GM23338 (cell line): ENCODE measurements at regions not wholly inside any gene's neighbourhood (a gene's known extent, or its start where the extent isn't known, plus 50 kb on each side); places are given as distances from the start of the nearest gene placed in this dataset.

Source experiments
- CREB1 ChIP-seq: fragments of 250-450 bp; sonication (Bioruptor Pico); IDR thresholded peaks from 2 replicates; pipeline ENCODE4 v1.5.0; 2020; ENCODE audit warnings: low read depth, mild to moderate bottlenecking, moderate library complexity
- EZH2 ChIP-seq: fragments of 200-600 bp; sonication (generic); IDR thresholded peaks from one replicate; pipeline ENCODE4 v1.8.0; 2017; ENCODE audit warnings: antibody characterized with exemption, mild to moderate bottlenecking, low read depth; ENCODE audit not compliant: unreplicated experiment
- EZH2phosphoT487 ChIP-seq: fragments of 200-600 bp; sonication (generic); IDR thresholded peaks from one replicate; pipeline ENCODE4 v1.8.1; 2018; ENCODE audit warnings: antibody characterized with exemption; ENCODE audit not compliant: unreplicated experiment
- JUNB ChIP-seq: IDR thresholded peaks from one replicate; pipeline ENCODE4 v1.6.1; 2016; ENCODE audit warnings: antibody characterized with exemption; ENCODE audit not compliant: unreplicated experiment
- POLR2AphosphoS5 ChIP-seq: IDR thresholded peaks from 2 replicates; pipeline ENCODE4 v1.6.1; 2016; ENCODE audit warnings: antibody characterized with exemption, low read depth
- STAT1 ChIP-seq: IDR thresholded peaks from one replicate; pipeline ENCODE4 v1.6.1; 2016; ENCODE audit warnings: antibody characterized with exemption; ENCODE audit not compliant: unreplicated experiment
- ZNF114 ChIP-seq: fragments of 250-450 bp; sonication (Bioruptor Pico); IDR thresholded peaks from 2 replicates; pipeline ENCODE4 v1.5.0; 2020; ENCODE audit warnings: mild to moderate bottlenecking, moderate library complexity
- ZNF331 ChIP-seq: fragments of 250-450 bp; sonication (Bioruptor Pico); IDR thresholded peaks from 2 replicates; pipeline ENCODE4 v1.5.0; 2020; ENCODE audit warnings: low read depth, mild to moderate bottlenecking, moderate library complexity
- TF ChIP-seq, protein P1 (sequence below), 2 experiments: fragments of 200-600 bp in 1 of 2; sonication (generic) in 1 of 2; conservative IDR thresholded peaks; 2 replicates each; pipeline versions ENCODE4 v1.5.1 to v1.6.1; 2016 to 2017; ENCODE audit warnings: antibody characterized with exemption in 2 of 2, low read depth in 2 of 2, mild to moderate bottlenecking in 2 of 2, moderate library complexity in 1 of 2
- TF ChIP-seq, protein P2 (sequence below): IDR thresholded peaks from one replicate; pipeline ENCODE4 v1.6.1; 2018; ENCODE audit warnings: antibody characterized with exemption; ENCODE audit not compliant: unreplicated experiment
- TF ChIP-seq, protein P3 (sequence below): fragments of 250-450 bp; sonication (Bioruptor Pico); IDR thresholded peaks from 2 replicates; pipeline ENCODE4 v1.5.0; 2020; ENCODE audit warnings: mild to moderate bottlenecking, moderate library complexity

DNA sequence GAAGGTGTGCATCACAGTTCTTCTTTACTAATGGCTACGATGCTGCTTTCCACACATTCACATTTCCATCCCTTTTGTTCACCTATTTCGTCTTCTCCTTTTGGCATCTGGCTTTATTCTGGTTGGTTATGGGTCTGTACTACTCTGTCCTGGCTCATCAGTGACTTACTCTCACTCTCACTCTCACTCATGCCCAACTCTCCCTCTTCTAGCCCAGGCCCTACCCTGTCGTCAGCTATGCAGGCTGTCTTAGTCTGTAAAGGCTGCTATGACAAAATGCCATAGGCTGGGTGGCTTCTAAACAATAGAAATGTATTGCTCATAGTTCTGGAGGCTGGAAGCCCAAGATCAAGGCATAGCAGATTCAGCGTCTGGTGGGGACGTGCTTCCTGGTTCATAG is 105.6 kb upstream of the PUDP start:
- TF ChIP-seq EZH2phosphoT487 (no peak), EZH2 (no peak), POLR2AphosphoS5 (no peak), STAT1 (no peak), CREB1 (CRISPR knock-in tag) (no peak), ZNF114 (CRISPR knock-in tag) (no peak), JUNB (no peak), ZNF331 (no peak)
- TF ChIP-seq, protein P1, sequence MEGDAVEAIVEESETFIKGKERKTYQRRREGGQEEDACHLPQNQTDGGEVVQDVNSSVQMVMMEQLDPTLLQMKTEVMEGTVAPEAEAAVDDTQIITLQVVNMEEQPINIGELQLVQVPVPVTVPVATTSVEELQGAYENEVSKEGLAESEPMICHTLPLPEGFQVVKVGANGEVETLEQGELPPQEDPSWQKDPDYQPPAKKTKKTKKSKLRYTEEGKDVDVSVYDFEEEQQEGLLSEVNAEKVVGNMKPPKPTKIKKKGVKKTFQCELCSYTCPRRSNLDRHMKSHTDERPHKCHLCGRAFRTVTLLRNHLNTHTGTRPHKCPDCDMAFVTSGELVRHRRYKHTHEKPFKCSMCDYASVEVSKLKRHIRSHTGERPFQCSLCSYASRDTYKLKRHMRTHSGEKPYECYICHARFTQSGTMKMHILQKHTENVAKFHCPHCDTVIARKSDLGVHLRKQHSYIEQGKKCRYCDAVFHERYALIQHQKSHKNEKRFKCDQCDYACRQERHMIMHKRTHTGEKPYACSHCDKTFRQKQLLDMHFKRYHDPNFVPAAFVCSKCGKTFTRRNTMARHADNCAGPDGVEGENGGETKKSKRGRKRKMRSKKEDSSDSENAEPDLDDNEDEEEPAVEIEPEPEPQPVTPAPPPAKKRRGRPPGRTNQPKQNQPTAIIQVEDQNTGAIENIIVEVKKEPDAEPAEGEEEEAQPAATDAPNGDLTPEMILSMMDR (conservative IDR thresholded peaks at IDR 0.05; ENCODE audit: low read depth in 2 of 2), result no peak
- TF ChIP-seq, protein P2, sequence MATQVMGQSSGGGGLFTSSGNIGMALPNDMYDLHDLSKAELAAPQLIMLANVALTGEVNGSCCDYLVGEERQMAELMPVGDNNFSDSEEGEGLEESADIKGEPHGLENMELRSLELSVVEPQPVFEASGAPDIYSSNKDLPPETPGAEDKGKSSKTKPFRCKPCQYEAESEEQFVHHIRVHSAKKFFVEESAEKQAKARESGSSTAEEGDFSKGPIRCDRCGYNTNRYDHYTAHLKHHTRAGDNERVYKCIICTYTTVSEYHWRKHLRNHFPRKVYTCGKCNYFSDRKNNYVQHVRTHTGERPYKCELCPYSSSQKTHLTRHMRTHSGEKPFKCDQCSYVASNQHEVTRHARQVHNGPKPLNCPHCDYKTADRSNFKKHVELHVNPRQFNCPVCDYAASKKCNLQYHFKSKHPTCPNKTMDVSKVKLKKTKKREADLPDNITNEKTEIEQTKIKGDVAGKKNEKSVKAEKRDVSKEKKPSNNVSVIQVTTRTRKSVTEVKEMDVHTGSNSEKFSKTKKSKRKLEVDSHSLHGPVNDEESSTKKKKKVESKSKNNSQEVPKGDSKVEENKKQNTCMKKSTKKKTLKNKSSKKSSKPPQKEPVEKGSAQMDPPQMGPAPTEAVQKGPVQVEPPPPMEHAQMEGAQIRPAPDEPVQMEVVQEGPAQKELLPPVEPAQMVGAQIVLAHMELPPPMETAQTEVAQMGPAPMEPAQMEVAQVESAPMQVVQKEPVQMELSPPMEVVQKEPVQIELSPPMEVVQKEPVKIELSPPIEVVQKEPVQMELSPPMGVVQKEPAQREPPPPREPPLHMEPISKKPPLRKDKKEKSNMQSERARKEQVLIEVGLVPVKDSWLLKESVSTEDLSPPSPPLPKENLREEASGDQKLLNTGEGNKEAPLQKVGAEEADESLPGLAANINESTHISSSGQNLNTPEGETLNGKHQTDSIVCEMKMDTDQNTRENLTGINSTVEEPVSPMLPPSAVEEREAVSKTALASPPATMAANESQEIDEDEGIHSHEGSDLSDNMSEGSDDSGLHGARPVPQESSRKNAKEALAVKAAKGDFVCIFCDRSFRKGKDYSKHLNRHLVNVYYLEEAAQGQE, result no peak
- TF ChIP-seq, protein P3, sequence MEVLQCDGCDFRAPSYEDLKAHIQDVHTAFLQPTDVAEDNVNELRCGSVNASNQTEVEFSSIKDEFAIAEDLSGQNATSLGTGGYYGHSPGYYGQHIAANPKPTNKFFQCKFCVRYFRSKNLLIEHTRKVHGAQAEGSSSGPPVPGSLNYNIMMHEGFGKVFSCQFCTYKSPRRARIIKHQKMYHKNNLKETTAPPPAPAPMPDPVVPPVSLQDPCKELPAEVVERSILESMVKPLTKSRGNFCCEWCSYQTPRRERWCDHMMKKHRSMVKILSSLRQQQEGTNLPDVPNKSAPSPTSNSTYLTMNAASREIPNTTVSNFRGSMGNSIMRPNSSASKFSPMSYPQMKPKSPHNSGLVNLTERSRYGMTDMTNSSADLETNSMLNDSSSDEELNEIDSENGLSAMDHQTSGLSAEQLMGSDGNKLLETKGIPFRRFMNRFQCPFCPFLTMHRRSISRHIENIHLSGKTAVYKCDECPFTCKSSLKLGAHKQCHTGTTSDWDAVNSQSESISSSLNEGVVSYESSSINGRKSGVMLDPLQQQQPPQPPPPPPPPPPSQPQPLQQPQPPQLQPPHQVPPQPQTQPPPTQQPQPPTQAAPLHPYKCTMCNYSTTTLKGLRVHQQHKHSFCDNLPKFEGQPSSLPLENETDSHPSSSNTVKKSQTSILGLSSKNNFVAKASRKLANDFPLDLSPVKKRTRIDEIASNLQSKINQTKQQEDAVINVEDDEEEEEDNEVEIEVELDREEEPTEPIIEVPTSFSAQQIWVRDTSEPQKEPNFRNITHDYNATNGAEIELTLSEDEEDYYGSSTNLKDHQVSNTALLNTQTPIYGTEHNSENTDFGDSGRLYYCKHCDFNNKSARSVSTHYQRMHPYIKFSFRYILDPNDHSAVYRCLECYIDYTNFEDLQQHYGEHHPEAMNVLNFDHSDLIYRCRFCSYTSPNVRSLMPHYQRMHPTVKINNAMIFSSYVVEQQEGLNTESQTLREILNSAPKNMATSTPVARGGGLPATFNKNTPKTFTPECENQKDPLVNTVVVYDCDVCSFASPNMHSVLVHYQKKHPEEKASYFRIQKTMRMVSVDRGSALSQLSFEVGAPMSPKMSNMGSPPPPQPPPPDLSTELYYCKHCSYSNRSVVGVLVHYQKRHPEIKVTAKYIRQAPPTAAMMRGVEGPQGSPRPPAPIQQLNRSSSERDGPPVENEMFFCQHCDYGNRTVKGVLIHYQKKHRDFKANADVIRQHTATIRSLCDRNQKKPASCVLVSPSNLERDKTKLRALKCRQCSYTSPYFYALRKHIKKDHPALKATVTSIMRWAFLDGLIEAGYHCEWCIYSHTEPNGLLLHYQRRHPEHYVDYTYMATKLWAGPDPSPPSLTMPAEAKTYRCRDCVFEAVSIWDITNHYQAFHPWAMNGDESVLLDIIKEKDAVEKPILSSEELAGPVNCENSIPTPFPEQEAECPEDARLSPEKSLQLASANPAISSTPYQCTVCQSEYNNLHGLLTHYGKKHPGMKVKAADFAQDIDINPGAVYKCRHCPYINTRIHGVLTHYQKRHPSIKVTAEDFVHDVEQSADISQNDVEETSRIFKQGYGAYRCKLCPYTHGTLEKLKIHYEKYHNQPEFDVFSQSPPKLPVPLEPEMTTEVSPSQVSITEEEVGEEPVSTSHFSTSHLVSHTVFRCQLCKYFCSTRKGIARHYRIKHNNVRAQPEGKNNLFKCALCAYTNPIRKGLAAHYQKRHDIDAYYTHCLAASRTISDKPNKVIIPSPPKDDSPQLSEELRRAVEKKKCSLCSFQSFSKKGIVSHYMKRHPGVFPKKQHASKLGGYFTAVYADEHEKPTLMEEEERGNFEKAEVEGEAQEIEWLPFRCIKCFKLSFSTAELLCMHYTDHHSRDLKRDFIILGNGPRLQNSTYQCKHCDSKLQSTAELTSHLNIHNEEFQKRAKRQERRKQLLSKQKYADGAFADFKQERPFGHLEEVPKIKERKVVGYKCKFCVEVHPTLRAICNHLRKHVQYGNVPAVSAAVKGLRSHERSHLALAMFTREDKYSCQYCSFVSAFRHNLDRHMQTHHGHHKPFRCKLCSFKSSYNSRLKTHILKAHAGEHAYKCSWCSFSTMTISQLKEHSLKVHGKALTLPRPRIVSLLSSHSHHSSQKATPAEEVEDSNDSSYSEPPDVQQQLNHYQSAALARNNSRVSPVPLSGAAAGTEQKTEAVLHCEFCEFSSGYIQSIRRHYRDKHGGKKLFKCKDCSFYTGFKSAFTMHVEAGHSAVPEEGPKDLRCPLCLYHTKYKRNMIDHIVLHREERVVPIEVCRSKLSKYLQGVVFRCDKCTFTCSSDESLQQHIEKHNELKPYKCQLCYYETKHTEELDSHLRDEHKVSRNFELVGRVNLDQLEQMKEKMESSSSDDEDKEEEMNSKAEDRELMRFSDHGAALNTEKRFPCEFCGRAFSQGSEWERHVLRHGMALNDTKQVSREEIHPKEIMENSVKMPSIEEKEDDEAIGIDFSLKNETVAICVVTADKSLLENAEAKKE (CRISPR knock-in tag), result no peak
